ENCODE measurements at regions not wholly inside any gene's neighbourhood (a gene's known extent, or its start where the extent isn't known, plus 50 kb on each side); places are given as distances from the start of the nearest gene placed in this dataset.
A peak's percentile ranks its signal among the peaks of the same experiment; 100 is the strongest.

DNA sequence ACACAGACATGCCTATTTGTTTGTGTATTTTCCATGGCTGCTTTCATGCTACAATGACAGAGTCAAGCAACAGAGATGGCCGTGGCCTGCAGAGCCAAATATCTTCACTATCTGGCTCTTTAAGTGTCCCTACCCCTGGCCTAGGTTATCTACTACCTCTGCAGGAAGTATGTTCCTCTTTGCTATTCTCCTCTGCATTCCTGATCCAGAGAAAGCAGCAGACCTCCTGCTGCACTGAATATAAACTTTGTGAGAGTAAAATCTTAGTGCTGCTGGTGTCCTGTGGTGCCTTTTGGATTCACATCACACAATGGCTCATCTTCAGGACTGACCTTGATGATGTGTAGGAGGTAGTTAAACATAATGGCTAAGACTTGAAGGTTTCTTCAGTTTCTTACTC is 233.4 kb downstream of the IPO8 start:
- Histone ChIP-seq H3K27me3 (no peaks in the 10 kb centered on the region), H3K4me3 (no peak overlapping the region), H3K4me1 (no peaks in the 10 kb centered on the region), H3K27ac (no peak overlapping the region), H3K9me3 (no peaks in the 10 kb centered on the region), H3K36me3 (no peaks in the 10 kb centered on the region)
- intact Hi-C loops (cut with DNase I; ENCODE audit: low total_unique reads) = no loop called here
- no peak for TF ChIP-seq POLR2A (IDR thresholded peaks at IDR 0.05)
- TF ChIP-seq, protein P1, sequence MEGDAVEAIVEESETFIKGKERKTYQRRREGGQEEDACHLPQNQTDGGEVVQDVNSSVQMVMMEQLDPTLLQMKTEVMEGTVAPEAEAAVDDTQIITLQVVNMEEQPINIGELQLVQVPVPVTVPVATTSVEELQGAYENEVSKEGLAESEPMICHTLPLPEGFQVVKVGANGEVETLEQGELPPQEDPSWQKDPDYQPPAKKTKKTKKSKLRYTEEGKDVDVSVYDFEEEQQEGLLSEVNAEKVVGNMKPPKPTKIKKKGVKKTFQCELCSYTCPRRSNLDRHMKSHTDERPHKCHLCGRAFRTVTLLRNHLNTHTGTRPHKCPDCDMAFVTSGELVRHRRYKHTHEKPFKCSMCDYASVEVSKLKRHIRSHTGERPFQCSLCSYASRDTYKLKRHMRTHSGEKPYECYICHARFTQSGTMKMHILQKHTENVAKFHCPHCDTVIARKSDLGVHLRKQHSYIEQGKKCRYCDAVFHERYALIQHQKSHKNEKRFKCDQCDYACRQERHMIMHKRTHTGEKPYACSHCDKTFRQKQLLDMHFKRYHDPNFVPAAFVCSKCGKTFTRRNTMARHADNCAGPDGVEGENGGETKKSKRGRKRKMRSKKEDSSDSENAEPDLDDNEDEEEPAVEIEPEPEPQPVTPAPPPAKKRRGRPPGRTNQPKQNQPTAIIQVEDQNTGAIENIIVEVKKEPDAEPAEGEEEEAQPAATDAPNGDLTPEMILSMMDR (IDR thresholded peaks at IDR 0.05) = no peak
- DNase-seq = no peak

DNA sequence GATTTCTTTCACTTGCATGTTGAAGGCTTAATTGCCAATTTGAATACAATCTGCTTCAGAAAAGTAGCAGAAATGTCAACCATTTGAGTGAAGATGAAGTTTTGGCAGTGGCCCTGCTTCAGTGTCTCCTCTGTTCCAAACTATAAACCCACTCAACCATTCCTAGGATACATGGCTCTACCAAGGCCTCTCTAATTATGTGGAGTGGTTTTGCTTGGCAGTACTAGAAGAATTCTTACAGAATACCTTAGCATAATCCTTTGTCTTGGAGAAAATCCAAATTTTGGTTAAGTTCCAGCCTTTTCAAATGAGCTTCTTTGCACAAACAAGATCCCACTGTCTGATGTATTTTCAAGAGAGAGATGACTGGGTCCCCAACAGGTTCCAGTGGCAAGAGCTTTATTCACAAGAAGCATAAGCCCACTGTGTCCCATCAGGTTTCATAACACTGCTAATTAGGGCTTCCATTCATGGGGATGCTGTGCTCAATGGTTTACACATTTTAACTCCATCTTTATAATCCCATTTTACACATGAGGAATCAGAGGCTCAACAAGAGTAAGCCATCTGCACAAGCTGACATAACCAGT is 234.5 kb downstream of the IPO8 start:
- TF ChIP-seq, protein P1 (IDR thresholded peaks at IDR 0.05) = no peak
- TF ChIP-seq POLR2A (IDR thresholded peaks at IDR 0.05) = no peak
- Histone ChIP-seq H3K4me1 (no peaks in the 10 kb centered on the region), H3K36me3 (no peaks in the 10 kb centered on the region), H3K9me3 (no peaks in the 10 kb centered on the region), H3K4me3 (no peak overlapping the region), H3K27ac (no peak overlapping the region), H3K27me3 (no peaks in the 10 kb centered on the region)
- intact Hi-C loops (cut with DNase I; ENCODE audit: low total_unique reads) = no loop called here
- no peak for DNase-seq

GRCh38 chr12:30458453-30458852 is 237.2 kb downstream of the IPO8 start:
- Histone ChIP-seq H3K9me3 (no peaks in the 10 kb centered on the region), H3K36me3 (no peaks in the 10 kb centered on the region), H3K4me3 (no peak overlapping the region), H3K4me1 (no peaks in the 10 kb centered on the region), H3K27me3 (no peaks in the 10 kb centered on the region), H3K27ac (no peak overlapping the region)
- no peak for DNase-seq
- no peak for TF ChIP-seq POLR2A (IDR thresholded peaks at IDR 0.05)
- TF ChIP-seq, protein P1 (IDR thresholded peaks at IDR 0.05) = no peak
- intact Hi-C loops (cut with DNase I; ENCODE audit: low total_unique reads) = no loop called here

- Histone ChIP-seq H3K9me3 (no peaks in the 10 kb centered on the region), H3K27me3 (no peaks in the 10 kb centered on the region), H3K27ac (no peak overlapping the region), H3K4me1 (no peaks in the 10 kb centered on the region), H3K4me3 (no peak overlapping the region), H3K36me3 (no peaks in the 10 kb centered on the region)
- TF ChIP-seq POLR2A (IDR thresholded peaks at IDR 0.05) = no peak
- TF ChIP-seq, protein P1 (IDR thresholded peaks at IDR 0.05) = peak in 3 of 4 experiments; percentile 6 to 34 (median 12)
- DNase-seq = no peak
- intact Hi-C loops (cut with DNase I; ENCODE audit: low total_unique reads) = no loop called here
Measured at GRCh38 chr12:30457621-30458289, 237.9 kb downstream of the IPO8 start.

GRCh38 chr12:30450872-30451271 is 244.8 kb downstream of the IPO8 start:
- TF ChIP-seq POLR2A (IDR thresholded peaks at IDR 0.05) = no peak
- TF ChIP-seq, protein P1 (IDR thresholded peaks at IDR 0.05) = no peak
- no peaks in the 10 kb centered on the region for H3K36me3 ChIP-seq
- H3K9me3 ChIP-seq = no peaks in the 10 kb centered on the region
- DNase-seq = no peak
- no peaks in the 10 kb centered on the region for H3K27me3 ChIP-seq
- H3K4me3 ChIP-seq = no peak overlapping the region
- no peak overlapping the region for H3K27ac ChIP-seq
- intact Hi-C loops (cut with DNase I; ENCODE audit: low total_unique reads) = no loop called here
- no peaks in the 10 kb centered on the region for H3K4me1 ChIP-seq
